K562 (cell line): ENCODE measurements at regions not wholly inside any gene's neighbourhood (a gene's known extent, or its start where the extent isn't known, plus 50 kb on each side); places are given as distances from the start of the nearest gene placed in this dataset.

Source experiments
- HNRNPLL ChIP-seq: fragments of 200-400 bp; formaldehyde crosslinking; IDR thresholded peaks from 2 replicates; pipeline ENCODE4 v1.6.1; 2017; ENCODE audit warnings: low read length, low read depth, mild to moderate bottlenecking; ENCODE audit not compliant: poor library complexity, severe bottlenecking
- MAZ ChIP-seq, 2 experiments: fragments of 450-650 bp in 1 of 2; sonication (generic) in 1 of 2; formaldehyde crosslinking; IDR thresholded peaks in 1 of 2; conservative IDR thresholded peaks in 1 of 2; 2 replicates each; pipeline versions ENCODE4 v1.4.0 to v1.5.0; 2020; ENCODE audit warnings: mild to moderate bottlenecking in 1 of 2, missing genetic modification reagents in 1 of 2
- NBN ChIP-seq: fragments of 450-650 bp; IDR thresholded peaks from 2 replicates; pipeline ENCODE4 v1.6.1; 2016; ENCODE audit warnings: low read depth, mild to moderate bottlenecking
- NCOA1 ChIP-seq: fragments of 450-650 bp; IDR thresholded peaks from 2 replicates; pipeline ENCODE4 v1.6.1; 2016; ENCODE audit warnings: low read depth
- PCBP2 ChIP-seq: fragments of 200-400 bp; formaldehyde crosslinking; IDR thresholded peaks from 2 replicates; pipeline ENCODE4 v1.6.1; 2018; ENCODE audit warnings: low read length, low read depth, mild to moderate bottlenecking, moderate library complexity; ENCODE audit not compliant: poor library complexity, severe bottlenecking
- TF ChIP-seq, protein P1 (sequence below): sonication (generic); formaldehyde crosslinking; IDR thresholded peaks from 2 replicates; pipeline ENCODE4 v1.8.1; 2023; ENCODE audit warnings: mild to moderate bottlenecking, missing genetic modification reagents, moderate library complexity
- TF ChIP-seq, protein P2 (sequence below): fragments of 450-650 bp; formaldehyde crosslinking; IDR thresholded peaks from 2 replicates; pipeline ENCODE4 v1.4.0; 2020; ENCODE audit warnings: mild to moderate bottlenecking, moderate library complexity
- TF ChIP-seq, protein P3 (sequence below), 3 experiments: IDR thresholded peaks in 2 of 3; conservative IDR thresholded peaks in 1 of 3; 2 replicates each; pipeline ENCODE4 v1.5.1; 2011 to 2012; ENCODE audit warnings: low read length in 3 of 3, mild to moderate bottlenecking in 3 of 3, control low read depth in 2 of 3, improper control_type of control experiment in 1 of 3, inconsistent platforms in 1 of 3, low read depth in 1 of 3, mixed read lengths in 1 of 3, moderate library complexity in 1 of 3; ENCODE audit not compliant: insufficient read depth in 2 of 3
- TF ChIP-seq, protein P4 (sequence below): IDR thresholded peaks from 2 replicates; pipeline ENCODE4 v1.6.1; 2016; ENCODE audit warnings: missing genetic modification characterization, missing compliant biosample characterization
- TF ChIP-seq, protein P5 (sequence below), 2 experiments: fragments of 450-650 bp in 1 of 2; sonication (generic) in 1 of 2; formaldehyde crosslinking in 1 of 2; IDR thresholded peaks in 1 of 2; conservative IDR thresholded peaks in 1 of 2; 2 replicates each; pipeline versions ENCODE4 v1.6.1 to v1.8.1; 2016 to 2023; ENCODE audit warnings: mild to moderate bottlenecking in 2 of 2, moderate library complexity in 2 of 2, inconsistent platforms in 1 of 2, missing genetic modification reagents in 1 of 2
- TF ChIP-seq, protein P6 (sequence below): sonication (generic); formaldehyde crosslinking; IDR thresholded peaks from 2 replicates; pipeline ENCODE4 v1.8.0; 2022; ENCODE audit warnings: missing genetic modification reagents, mild to moderate bottlenecking, borderline replicate concordance

DNA sequence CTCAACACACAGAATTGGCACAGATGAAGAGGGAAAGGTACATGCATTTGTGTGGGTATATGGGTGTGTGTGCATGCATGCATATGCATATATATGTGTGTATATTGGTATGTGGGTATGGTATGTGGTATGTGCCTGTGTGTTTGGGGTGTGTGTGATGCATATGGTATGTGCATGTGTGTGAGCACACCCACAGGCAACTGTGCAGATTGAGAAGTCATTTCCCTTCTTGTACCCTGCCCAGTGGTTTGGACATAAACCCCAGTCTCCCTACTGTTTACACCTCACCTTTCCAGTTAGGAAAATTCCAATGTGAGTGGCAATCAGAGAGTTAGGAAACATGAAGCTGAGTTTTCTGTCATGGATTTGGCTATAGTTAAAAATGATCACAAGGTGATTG, 178.0 kb downstream of the NXNL2 start:
- TF ChIP-seq NBN (no peak), HNRNPLL (no peak), MAZ (CRISPR knock-in tag; conservative IDR thresholded peaks at IDR 0.05 in 1 of 2, IDR thresholded peaks at IDR 0.05 in 1 of 2) (no peak), NCOA1 (no peak), PCBP2 (no peak)
- TF ChIP-seq, protein P1, sequence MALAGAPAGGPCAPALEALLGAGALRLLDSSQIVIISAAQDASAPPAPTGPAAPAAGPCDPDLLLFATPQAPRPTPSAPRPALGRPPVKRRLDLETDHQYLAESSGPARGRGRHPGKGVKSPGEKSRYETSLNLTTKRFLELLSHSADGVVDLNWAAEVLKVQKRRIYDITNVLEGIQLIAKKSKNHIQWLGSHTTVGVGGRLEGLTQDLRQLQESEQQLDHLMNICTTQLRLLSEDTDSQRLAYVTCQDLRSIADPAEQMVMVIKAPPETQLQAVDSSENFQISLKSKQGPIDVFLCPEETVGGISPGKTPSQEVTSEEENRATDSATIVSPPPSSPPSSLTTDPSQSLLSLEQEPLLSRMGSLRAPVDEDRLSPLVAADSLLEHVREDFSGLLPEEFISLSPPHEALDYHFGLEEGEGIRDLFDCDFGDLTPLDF (CRISPR knock-in tag), result no peak
- TF ChIP-seq, protein P2, sequence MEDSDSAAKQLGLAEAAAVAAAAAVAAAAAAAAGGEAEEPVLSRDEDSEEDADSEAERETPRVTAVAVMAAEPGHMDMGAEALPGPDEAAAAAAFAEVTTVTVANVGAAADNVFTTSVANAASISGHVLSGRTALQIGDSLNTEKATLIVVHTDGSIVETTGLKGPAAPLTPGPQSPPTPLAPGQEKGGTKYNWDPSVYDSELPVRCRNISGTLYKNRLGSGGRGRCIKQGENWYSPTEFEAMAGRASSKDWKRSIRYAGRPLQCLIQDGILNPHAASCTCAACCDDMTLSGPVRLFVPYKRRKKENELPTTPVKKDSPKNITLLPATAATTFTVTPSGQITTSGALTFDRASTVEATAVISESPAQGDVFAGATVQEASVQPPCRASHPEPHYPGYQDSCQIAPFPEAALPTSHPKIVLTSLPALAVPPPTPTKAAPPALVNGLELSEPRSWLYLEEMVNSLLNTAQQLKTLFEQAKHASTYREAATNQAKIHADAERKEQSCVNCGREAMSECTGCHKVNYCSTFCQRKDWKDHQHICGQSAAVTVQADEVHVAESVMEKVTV (CRISPR knock-in tag), result no peak
- TF ChIP-seq, protein P3, sequence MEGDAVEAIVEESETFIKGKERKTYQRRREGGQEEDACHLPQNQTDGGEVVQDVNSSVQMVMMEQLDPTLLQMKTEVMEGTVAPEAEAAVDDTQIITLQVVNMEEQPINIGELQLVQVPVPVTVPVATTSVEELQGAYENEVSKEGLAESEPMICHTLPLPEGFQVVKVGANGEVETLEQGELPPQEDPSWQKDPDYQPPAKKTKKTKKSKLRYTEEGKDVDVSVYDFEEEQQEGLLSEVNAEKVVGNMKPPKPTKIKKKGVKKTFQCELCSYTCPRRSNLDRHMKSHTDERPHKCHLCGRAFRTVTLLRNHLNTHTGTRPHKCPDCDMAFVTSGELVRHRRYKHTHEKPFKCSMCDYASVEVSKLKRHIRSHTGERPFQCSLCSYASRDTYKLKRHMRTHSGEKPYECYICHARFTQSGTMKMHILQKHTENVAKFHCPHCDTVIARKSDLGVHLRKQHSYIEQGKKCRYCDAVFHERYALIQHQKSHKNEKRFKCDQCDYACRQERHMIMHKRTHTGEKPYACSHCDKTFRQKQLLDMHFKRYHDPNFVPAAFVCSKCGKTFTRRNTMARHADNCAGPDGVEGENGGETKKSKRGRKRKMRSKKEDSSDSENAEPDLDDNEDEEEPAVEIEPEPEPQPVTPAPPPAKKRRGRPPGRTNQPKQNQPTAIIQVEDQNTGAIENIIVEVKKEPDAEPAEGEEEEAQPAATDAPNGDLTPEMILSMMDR (IDR thresholded peaks at IDR 0.05 in 2 of 3, conservative IDR thresholded peaks at IDR 0.05 in 1 of 3; ENCODE audit: insufficient read depth in 2 of 3, low read depth in 1 of 3, low read length in 3 of 3), result no peak
- TF ChIP-seq, protein P4, sequence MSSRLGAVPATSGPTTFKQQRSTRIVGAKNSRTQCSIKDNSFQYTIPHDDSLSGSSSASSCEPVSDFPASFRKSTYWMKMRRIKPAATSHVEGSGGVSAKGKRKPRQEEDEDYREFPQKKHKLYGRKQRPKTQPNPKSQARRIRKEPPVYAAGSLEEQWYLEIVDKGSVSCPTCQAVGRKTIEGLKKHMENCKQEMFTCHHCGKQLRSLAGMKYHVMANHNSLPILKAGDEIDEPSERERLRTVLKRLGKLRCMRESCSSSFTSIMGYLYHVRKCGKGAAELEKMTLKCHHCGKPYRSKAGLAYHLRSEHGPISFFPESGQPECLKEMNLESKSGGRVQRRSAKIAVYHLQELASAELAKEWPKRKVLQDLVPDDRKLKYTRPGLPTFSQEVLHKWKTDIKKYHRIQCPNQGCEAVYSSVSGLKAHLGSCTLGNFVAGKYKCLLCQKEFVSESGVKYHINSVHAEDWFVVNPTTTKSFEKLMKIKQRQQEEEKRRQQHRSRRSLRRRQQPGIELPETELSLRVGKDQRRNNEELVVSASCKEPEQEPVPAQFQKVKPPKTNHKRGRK, result no peak
- TF ChIP-seq, protein P5, sequence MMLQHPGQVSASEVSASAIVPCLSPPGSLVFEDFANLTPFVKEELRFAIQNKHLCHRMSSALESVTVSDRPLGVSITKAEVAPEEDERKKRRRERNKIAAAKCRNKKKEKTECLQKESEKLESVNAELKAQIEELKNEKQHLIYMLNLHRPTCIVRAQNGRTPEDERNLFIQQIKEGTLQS (IDR thresholded peaks at IDR 0.05), result no peak
- TF ChIP-seq, protein P5 (CRISPR knock-in tag; conservative IDR thresholded peaks at IDR 0.05), result no peak
- TF ChIP-seq, protein P6, sequence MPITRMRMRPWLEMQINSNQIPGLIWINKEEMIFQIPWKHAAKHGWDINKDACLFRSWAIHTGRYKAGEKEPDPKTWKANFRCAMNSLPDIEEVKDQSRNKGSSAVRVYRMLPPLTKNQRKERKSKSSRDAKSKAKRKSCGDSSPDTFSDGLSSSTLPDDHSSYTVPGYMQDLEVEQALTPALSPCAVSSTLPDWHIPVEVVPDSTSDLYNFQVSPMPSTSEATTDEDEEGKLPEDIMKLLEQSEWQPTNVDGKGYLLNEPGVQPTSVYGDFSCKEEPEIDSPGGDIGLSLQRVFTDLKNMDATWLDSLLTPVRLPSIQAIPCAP (CRISPR knock-in tag), result no peak
